ENCODE measurements at regions not wholly inside any gene's neighbourhood (a gene's known extent, or its start where the extent isn't known, plus 50 kb on each side); places are given as distances from the start of the nearest gene placed in this dataset.

- TF ChIP-seq POLR2A (IDR thresholded peaks at IDR 0.05) (no peak), CTCF (IDR thresholded peaks at IDR 0.05) (no peak)
Measured at GRCh38 chr5:6287176-6287575, 91.2 kb downstream of the MED10 start.
